Activated CD8-positive, alpha-beta T cell treated with anti-CD3 and anti-CD28 coated beads for 36 hours (primary cell): ENCODE measurements at regions not wholly inside any gene's neighbourhood (a gene's known extent, or its start where the extent isn't known, plus 50 kb on each side); places are given as distances from the start of the nearest gene placed in this dataset.

Experiments used
- ATAC-seq: fragments of 200-7000 bp; cut with Tn5 transposase; one replicate; pipeline ENCODE4 v1.10.0; 2021; ENCODE audit warnings: mild to moderate bottlenecking, moderate library complexity
- CTCF ChIA-PET: fragments of 350-600 bp; sonication (Branson Sonifier 250); formaldehyde crosslinking; loops from one replicate; lab custom pipeline; 2021; ENCODE audit warnings: antibody characterized with exemption; lab: Charles Lee
- POLR2A ChIA-PET: fragments of 350-600 bp; sonication (Branson Sonifier 250); formaldehyde crosslinking; loops from one replicate; lab custom pipeline; 2021; ENCODE audit warnings: antibody characterized with exemption; lab: Charles Lee
- DNase-seq: peaks from one replicate; pipeline ENCODE4 v3.0.0-alpha.2; 2020
- H3K27ac Mint-ChIP-seq: one replicate; pipeline ENCODE4 v1.8.0; 2021; ENCODE audit warnings: mild to moderate bottlenecking, mixed read lengths
- H3K27me3 Mint-ChIP-seq: one replicate; pipeline ENCODE4 v1.8.0; 2021; ENCODE audit warnings: mixed read lengths
- H3K36me3 Mint-ChIP-seq: one replicate; pipeline ENCODE4 v1.8.0; 2021; ENCODE audit warnings: low read depth, mixed read lengths
- H3K4me1 Mint-ChIP-seq: one replicate; pipeline ENCODE4 v1.8.0; 2021; ENCODE audit warnings: low read depth, mixed read lengths
- H3K4me3 Mint-ChIP-seq: one replicate; pipeline ENCODE4 v1.8.0; 2021; ENCODE audit warnings: mild to moderate bottlenecking, moderate library complexity, mixed read lengths
- H3K9me3 Mint-ChIP-seq: one replicate; pipeline ENCODE4 v1.8.0; 2021; ENCODE audit warnings: mixed read lengths
- intact Hi-C: fragments of 100-400 bp; cut with micrococcal nuclease; formaldehyde crosslinking; loops from one replicate; pipeline ENCODE4 v1.10.0; 2022
- TF ChIP-seq, protein P1 (sequence below): fragments of 200-600 bp; IDR thresholded peaks from one replicate; pipeline ENCODE4 v1.8.0; 2022; ENCODE audit warnings: antibody characterized with exemption, mild to moderate bottlenecking

DNA sequence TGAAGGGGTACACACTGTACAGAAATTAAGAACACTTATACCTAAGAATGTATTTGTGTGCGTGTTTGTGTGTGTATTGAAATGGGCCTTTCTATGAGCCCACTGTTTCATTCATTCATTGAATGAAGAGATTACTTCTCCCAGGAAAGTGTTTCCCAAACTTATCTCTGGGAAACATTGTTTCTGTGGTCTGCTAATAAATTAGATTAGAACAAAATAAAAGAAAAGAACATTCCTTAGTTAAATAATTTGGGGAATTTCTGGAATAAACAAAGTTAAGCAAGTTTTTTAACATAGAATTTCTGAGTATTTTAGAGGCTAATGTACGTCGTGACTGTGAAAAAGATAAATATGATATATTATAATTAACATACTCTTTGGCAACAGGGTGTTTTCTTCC lies 402.4 kb upstream of the CDH11 start:
- TF ChIP-seq, protein P1, sequence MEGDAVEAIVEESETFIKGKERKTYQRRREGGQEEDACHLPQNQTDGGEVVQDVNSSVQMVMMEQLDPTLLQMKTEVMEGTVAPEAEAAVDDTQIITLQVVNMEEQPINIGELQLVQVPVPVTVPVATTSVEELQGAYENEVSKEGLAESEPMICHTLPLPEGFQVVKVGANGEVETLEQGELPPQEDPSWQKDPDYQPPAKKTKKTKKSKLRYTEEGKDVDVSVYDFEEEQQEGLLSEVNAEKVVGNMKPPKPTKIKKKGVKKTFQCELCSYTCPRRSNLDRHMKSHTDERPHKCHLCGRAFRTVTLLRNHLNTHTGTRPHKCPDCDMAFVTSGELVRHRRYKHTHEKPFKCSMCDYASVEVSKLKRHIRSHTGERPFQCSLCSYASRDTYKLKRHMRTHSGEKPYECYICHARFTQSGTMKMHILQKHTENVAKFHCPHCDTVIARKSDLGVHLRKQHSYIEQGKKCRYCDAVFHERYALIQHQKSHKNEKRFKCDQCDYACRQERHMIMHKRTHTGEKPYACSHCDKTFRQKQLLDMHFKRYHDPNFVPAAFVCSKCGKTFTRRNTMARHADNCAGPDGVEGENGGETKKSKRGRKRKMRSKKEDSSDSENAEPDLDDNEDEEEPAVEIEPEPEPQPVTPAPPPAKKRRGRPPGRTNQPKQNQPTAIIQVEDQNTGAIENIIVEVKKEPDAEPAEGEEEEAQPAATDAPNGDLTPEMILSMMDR, result no peak
- no peaks in the 10 kb centered on the region for H3K4me1 Mint-ChIP-seq
- no peak overlapping the region for H3K27ac Mint-ChIP-seq
- ChIA-PET CTCF (no interaction called here), POLR2A (no interaction called here)
- intact Hi-C loops, result no loop called here
- H3K36me3 Mint-ChIP-seq, result no peaks in the 10 kb centered on the region
- no peak for ATAC-seq
- no peak for DNase-seq
- H3K27me3 Mint-ChIP-seq, result no peaks in the 10 kb centered on the region
- H3K9me3 Mint-ChIP-seq, result no peaks in the 10 kb centered on the region
- H3K4me3 Mint-ChIP-seq, result no peak overlapping the region

GRCh38 chr16:65523283-65523944 lies 401.6 kb upstream of the CDH11 start:
- DNase-seq, result no peak
- ChIA-PET CTCF (no interaction called here), POLR2A (no interaction called here)
- Mint-ChIP-seq H3K27me3 (no peaks in the 10 kb centered on the region), H3K4me3 (no peak overlapping the region), H3K9me3 (no peaks in the 10 kb centered on the region), H3K4me1 (no peaks in the 10 kb centered on the region), H3K36me3 (no peaks in the 10 kb centered on the region), H3K27ac (no peak overlapping the region)
- intact Hi-C loops, result no loop called here
- no peak for ATAC-seq
- TF ChIP-seq, protein P1, result no peak

GRCh38 chr16:65522412-65522811 lies 400.5 kb upstream of the CDH11 start:
- Mint-ChIP-seq H3K4me3 (no peak overlapping the region), H3K27ac (no peak overlapping the region), H3K36me3 (no peaks in the 10 kb centered on the region), H3K27me3 (no peaks in the 10 kb centered on the region), H3K9me3 (no peaks in the 10 kb centered on the region), H3K4me1 (no peaks in the 10 kb centered on the region)
- TF ChIP-seq, protein P1, result no peak
- ChIA-PET POLR2A (no interaction called here), CTCF (no interaction called here)
- intact Hi-C loops, result no loop called here
- ATAC-seq (no peak), DNase-seq (no peak)

DNA sequence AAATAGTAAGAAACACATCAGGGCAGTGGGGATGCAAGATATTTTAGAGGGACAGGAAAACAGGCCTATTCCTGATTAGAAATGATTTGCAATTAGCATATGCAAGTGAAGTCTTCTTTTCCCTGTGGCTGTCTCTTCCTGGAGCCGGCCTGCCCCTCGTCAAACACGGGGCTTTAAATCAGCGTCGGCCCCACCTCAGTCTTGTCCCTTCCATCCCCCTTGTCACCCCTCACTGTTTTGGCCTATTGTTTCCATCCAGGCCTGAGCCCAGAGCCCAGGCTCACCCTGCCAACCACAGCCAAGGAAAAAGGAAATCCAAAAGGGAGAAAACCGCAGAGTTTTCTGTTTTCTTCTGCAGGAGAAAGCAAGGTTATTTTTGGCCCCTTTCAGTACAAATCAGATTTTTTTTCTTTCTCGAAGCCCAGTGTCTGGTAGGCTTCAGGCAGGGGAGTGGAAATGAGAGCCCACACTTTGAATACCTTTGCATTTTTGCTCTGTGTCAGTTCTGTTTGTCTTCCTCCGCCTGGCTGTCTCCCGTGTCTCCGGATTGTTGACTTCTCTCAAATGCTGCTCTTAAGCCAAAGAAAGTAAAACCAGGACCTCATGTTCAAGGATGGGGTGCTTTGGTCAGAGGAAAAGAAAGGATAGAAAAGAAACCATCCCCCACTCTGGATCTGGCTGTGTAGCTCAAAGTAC lies 399.9 kb upstream of the CDH11 start:
- no peaks in the 10 kb centered on the region for H3K9me3 Mint-ChIP-seq

DNA sequence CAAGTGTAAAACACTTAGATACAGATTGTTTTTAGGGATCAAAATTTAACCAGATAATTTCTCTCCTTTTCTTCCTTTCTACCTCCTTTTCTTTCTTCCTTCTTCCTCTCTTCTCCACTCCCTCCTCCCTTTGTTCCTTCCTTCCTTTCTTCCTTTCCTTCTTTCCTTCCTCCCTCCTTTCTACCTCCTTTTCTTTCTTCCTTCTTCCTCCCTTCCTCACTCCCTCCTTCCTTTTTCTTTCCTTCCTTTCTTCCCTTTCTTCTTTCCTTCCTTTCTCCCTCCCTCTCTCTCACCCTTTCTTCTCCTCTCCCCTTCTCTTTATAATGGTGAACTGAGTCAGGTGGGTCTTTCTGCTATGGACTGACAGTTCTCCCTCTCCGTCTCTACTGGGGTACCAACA lies 397.5 kb upstream of the CDH11 start:
- no peak overlapping the region for H3K27ac Mint-ChIP-seq
- no peaks in the 10 kb centered on the region for H3K27me3 Mint-ChIP-seq
- DNase-seq, result no peak
- H3K36me3 Mint-ChIP-seq, result no peaks in the 10 kb centered on the region
- intact Hi-C loops, result no loop called here
- CTCF ChIA-PET, result no interaction called here
- no peaks in the 10 kb centered on the region for H3K9me3 Mint-ChIP-seq
- no peak for ATAC-seq
- TF ChIP-seq, protein P1, result no peak
- no peak overlapping the region for H3K4me3 Mint-ChIP-seq
- POLR2A ChIA-PET, result no interaction called here
- no peaks in the 10 kb centered on the region for H3K4me1 Mint-ChIP-seq

More for the DNA sequence above, 399.9 kb upstream of the CDH11 start:
- H3K27ac Mint-ChIP-seq, result no peak overlapping the region
- POLR2A ChIA-PET, result no interaction called here
- intact Hi-C loops, result no loop called here
- no peaks in the 10 kb centered on the region for H3K4me1 Mint-ChIP-seq
- CTCF ChIA-PET, result no interaction called here
- no peaks in the 10 kb centered on the region for H3K36me3 Mint-ChIP-seq
- no peak for ATAC-seq
- H3K4me3 Mint-ChIP-seq, result no peak overlapping the region
- H3K27me3 Mint-ChIP-seq, result no peaks in the 10 kb centered on the region
- DNase-seq, result no peak
- TF ChIP-seq, protein P1, result no peak
